A549 (cell line): ENCODE measurements at regions not wholly inside any gene's neighbourhood (a gene's known extent, or its start where the extent isn't known, plus 50 kb on each side); places are given as distances from the start of the nearest gene placed in this dataset.

Experiments
- BHLHE40 ChIP-seq: IDR thresholded peaks from 2 replicates; pipeline ENCODE4 v1.6.1; 2012; ENCODE audit warnings: low read depth, low read length, inconsistent platforms
- CBX2 ChIP-seq: fragments of 200-600 bp; sonication (generic); IDR thresholded peaks from 2 replicates; pipeline ENCODE4 v1.6.1; 2016; ENCODE audit warnings: low read depth, mild to moderate bottlenecking, borderline replicate concordance
- EP300 ChIP-seq, 2 experiments: fragments of >200 bp; sonication (Bioruptor Twin); formaldehyde crosslinking; IDR thresholded peaks; 2 replicates in 1 of 2; 3 replicates in 1 of 2; pipeline ENCODE4 v1.6.1; 2016 to 2017
- MAFK ChIP-seq: fragments of 450-650 bp; IDR thresholded peaks from 2 replicates; pipeline ENCODE4 v1.6.1; 2014; ENCODE audit not compliant: partially characterized antibody
- MAZ ChIP-seq: fragments of 150-350 bp; IDR thresholded peaks from 2 replicates; pipeline ENCODE4 v1.6.1; 2014; ENCODE audit warnings: antibody characterized with exemption, low read depth, low read length, borderline replicate concordance
- MYC ChIP-seq: IDR thresholded peaks from 2 replicates; pipeline ENCODE4 v1.6.1; 2012; ENCODE audit warnings: mild to moderate bottlenecking, inconsistent platforms, low read length, improper control_type of control experiment, borderline replicate concordance
- PHF8 ChIP-seq: fragments of 200-600 bp; sonication (generic); IDR thresholded peaks from 2 replicates; pipeline ENCODE4 v1.6.1; 2016; ENCODE audit warnings: low read depth, mild to moderate bottlenecking, antibody characterized with exemption, moderate library complexity, borderline replicate concordance
- POLR2A ChIP-seq: IDR thresholded peaks from 2 replicates; pipeline ENCODE4 v1.6.1; 2012; ENCODE audit warnings: mild to moderate bottlenecking, low read length
- RAD21 ChIP-seq, 2 experiments: fragments of >200 bp in 1 of 2; sonication (Bioruptor Twin) in 1 of 2; formaldehyde crosslinking in 1 of 2; IDR thresholded peaks in 1 of 2; conservative IDR thresholded peaks in 1 of 2; 2 replicates in 1 of 2; 3 replicates in 1 of 2; pipeline ENCODE4 v1.6.1; 2012 to 2018; ENCODE audit warnings: inconsistent platforms in 1 of 2
- RNF2 ChIP-seq: fragments of 200-600 bp; sonication (generic); IDR thresholded peaks from 2 replicates; pipeline ENCODE4 v1.6.1; 2016; ENCODE audit warnings: low read depth, mild to moderate bottlenecking, antibody characterized with exemption, moderate library complexity, borderline replicate concordance
- ZSCAN20 ChIP-seq: fragments of 250-450 bp; sonication (Bioruptor Pico); IDR thresholded peaks from 2 replicates; pipeline ENCODE4 v1.8.0; 2022; ENCODE audit warnings: mild to moderate bottlenecking, moderate library complexity
- TF ChIP-seq, protein P1 (sequence below): fragments of >200 bp; sonication (Bioruptor Twin); formaldehyde crosslinking; IDR thresholded peaks from 3 replicates; pipeline ENCODE4 v1.5.1; 2016

DNA sequence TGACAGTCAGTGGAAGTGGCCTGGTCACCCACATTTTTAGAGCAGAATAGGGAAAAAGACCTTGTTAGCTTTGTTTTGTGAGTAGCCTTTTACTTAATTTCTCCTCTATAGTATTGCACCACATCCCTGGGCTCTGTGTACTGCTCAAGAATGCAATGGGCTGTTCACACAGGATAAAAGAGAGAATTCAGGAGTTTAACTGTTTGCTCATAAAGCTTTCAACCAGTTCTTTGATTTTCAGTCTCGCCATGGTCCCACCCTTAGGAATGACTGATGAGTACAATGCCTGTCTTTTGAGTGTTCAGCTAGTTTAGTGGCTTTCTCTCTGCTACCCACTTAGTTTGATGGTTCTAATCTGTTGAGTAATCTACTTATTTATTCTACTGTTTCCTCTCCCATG, 129.7 kb downstream of the PLG start:
- TF ChIP-seq, protein P1, sequence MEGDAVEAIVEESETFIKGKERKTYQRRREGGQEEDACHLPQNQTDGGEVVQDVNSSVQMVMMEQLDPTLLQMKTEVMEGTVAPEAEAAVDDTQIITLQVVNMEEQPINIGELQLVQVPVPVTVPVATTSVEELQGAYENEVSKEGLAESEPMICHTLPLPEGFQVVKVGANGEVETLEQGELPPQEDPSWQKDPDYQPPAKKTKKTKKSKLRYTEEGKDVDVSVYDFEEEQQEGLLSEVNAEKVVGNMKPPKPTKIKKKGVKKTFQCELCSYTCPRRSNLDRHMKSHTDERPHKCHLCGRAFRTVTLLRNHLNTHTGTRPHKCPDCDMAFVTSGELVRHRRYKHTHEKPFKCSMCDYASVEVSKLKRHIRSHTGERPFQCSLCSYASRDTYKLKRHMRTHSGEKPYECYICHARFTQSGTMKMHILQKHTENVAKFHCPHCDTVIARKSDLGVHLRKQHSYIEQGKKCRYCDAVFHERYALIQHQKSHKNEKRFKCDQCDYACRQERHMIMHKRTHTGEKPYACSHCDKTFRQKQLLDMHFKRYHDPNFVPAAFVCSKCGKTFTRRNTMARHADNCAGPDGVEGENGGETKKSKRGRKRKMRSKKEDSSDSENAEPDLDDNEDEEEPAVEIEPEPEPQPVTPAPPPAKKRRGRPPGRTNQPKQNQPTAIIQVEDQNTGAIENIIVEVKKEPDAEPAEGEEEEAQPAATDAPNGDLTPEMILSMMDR, result no peak
- TF ChIP-seq MYC, result no peak
- TF ChIP-seq MAFK, result no peak
- TF ChIP-seq CBX2, result no peak
- no peak for TF ChIP-seq EP300 (IDR thresholded peaks at IDR 0.05)
- no peak for TF ChIP-seq POLR2A
- TF ChIP-seq ZSCAN20 (CRISPR knock-in tag), result no peak
- no peak for TF ChIP-seq PHF8
- no peak for TF ChIP-seq BHLHE40
- TF ChIP-seq MAZ, result no peak
- no peak for TF ChIP-seq RNF2
- no peak for TF ChIP-seq RAD21 (conservative IDR thresholded peaks at IDR 0.05 in 1 of 2, IDR thresholded peaks at IDR 0.05 in 1 of 2)
